CD4-positive, alpha-beta T cell treated with Interleukin-1 beta for 1 hour (primary cell): ENCODE measurements at regions not wholly inside any gene's neighbourhood (a gene's known extent, or its start where the extent isn't known, plus 50 kb on each side); places are given as distances from the start of the nearest gene placed in this dataset.
"Not testable (repeated sequence)": the region's sequence is repeated elsewhere in the genome, so short reads cannot be mapped to it uniquely, and the experiment has no call there.

Source experiments
- DNase-seq, 2 donors: peaks; one replicate each; pipeline ENCODE4 v3.0.0-alpha.2; 2020 to 2022

- no peak for DNase-seq
Observed at GRCh38 chr1:99502400-99502799, 143.5 kb upstream of the PALMD start.

GRCh38 chr1:99503276-99503747 lies 142.6 kb upstream of the PALMD start:
- DNase-seq = no peak

GRCh38 chr1:99504287-99504686 lies 141.6 kb upstream of the PALMD start:
- no peak for DNase-seq

- DNase-seq = no peak
Observed at GRCh38 chr1:99506631-99507030, 139.3 kb upstream of the PALMD start.

- not testable (repeated sequence) for DNase-seq
Observed at GRCh38 chr1:99507446-99507845, 138.5 kb upstream of the PALMD start.

- no peak for DNase-seq
Observed at GRCh38 chr1:99507906-99508732, 137.8 kb upstream of the PALMD start.

- not testable (repeated sequence) for DNase-seq
Observed at GRCh38 chr1:99508733-99509445, 137.0 kb upstream of the PALMD start.

- DNase-seq = not testable (repeated sequence)
Observed at GRCh38 chr1:99514823-99515552, 130.9 kb upstream of the PALMD start.

GRCh38 chr1:99516141-99516540 lies 129.8 kb upstream of the PALMD start:
- DNase-seq = no peak

- no peak for DNase-seq
Observed at GRCh38 chr1:99520121-99520520, 125.8 kb upstream of the PALMD start.

- DNase-seq = no peak
Observed at GRCh38 chr1:99525331-99525730, 120.6 kb upstream of the PALMD start.

GRCh38 chr1:99527078-99527477 lies 118.8 kb upstream of the PALMD start:
- DNase-seq = no peak

GRCh38 chr1:99527545-99527944 lies 118.4 kb upstream of the PALMD start:
- DNase-seq = no peak

- no peak for DNase-seq
Observed at GRCh38 chr1:99529002-99529401, 116.9 kb upstream of the PALMD start.

GRCh38 chr1:99531578-99532275 lies 114.2 kb upstream of the PALMD start:
- DNase-seq = no peak

- DNase-seq = no peak
Observed at GRCh38 chr1:99532276-99532580, 113.7 kb upstream of the PALMD start.

- DNase-seq = no peak
Observed at GRCh38 chr1:99533909-99534637, 111.8 kb upstream of the PALMD start.

GRCh38 chr1:99534638-99534930 lies 111.3 kb upstream of the PALMD start:
- DNase-seq = no peak

GRCh38 chr1:99535470-99536164 lies 110.3 kb upstream of the PALMD start:
- DNase-seq = no peak

- no peak for DNase-seq
Observed at GRCh38 chr1:99537886-99538617, 107.9 kb upstream of the PALMD start.

GRCh38 chr1:99538618-99538956 lies 107.3 kb upstream of the PALMD start:
- DNase-seq = no peak
